ENCODE measurements at regions not wholly inside any gene's neighbourhood (a gene's known extent, or its start where the extent isn't known, plus 50 kb on each side); places are given as distances from the start of the nearest gene placed in this dataset.

GRCh38 chr2:82526277-82526676 is 1932.8 kb downstream of the SUCLG1 start:
- DNase-seq (ENCODE audit: low read depth, low spot score) = no peak

DNA sequence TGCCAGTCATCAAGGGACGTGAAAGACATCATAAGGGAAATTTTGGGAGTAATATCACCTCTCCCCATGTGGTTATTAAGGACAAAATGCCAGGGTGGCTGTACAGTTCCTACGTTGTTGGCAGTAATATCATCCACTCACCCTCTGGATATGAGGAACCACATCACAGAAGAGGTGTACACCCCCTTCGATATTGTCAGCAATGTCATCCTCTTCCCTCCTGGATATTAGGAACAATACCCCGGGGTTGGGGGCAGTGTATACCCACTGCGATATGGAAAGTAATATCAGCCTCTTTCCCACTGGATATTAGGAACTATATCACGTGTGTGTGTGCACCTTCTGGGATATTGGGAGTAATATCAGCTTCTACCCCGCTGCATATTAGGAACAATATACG is 1933.3 kb downstream of the SUCLG1 start:
- no peak for DNase-seq (ENCODE audit: low read depth, low spot score)
- H3K4me3 ChIP-seq (ENCODE audit: low read length) = no peak overlapping the region

More at GRCh38 chr2:82526277-82526676, 1932.8 kb downstream of the SUCLG1 start:
- H3K4me3 ChIP-seq (ENCODE audit: low read length) = no peak overlapping the region

DNA sequence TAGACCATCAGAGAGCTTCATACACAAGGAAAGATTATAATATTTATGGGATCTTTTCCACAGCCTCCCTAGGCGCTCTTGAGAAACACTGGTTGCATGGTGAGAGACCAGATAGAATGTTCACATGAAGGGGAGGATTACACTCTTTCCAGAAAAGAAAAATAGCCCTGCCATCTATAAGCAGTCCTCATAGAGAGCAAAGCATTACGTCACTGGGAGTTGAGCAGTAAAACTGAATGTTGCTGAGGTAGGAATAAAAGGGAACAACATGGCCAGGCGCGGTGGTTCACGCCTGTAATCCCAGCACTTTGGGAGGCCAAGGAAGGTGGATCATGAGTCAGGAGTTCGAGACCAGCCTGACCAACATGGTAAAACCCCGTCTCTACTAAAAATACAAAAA is 1934.3 kb downstream of the SUCLG1 start:
- H3K4me3 ChIP-seq (ENCODE audit: low read length) = no peak overlapping the region
- DNase-seq (ENCODE audit: low read depth, low spot score) = no peak

- H3K4me3 ChIP-seq (ENCODE audit: low read length) = no peak overlapping the region
- DNase-seq (ENCODE audit: low read depth, low spot score) = no peak
Measured at GRCh38 chr2:82511894-82512293, 1947.2 kb downstream of the SUCLG1 start.

GRCh38 chr2:82508702-82509101 is 1950.4 kb downstream of the SUCLG1 start:
- no peak for DNase-seq (ENCODE audit: low read depth, low spot score)
- H3K4me3 ChIP-seq (ENCODE audit: low read length) = no peak overlapping the region

- DNase-seq (ENCODE audit: low read depth, low spot score) = no peak
- no peak overlapping the region for H3K4me3 ChIP-seq (ENCODE audit: low read length)
Measured at GRCh38 chr2:82507657-82508056, 1951.4 kb downstream of the SUCLG1 start.

- no peak for DNase-seq (ENCODE audit: low read depth, low spot score)
- no peak overlapping the region for H3K4me3 ChIP-seq (ENCODE audit: low read length)
Measured at GRCh38 chr2:82501217-82501616, 1957.9 kb downstream of the SUCLG1 start.

DNA sequence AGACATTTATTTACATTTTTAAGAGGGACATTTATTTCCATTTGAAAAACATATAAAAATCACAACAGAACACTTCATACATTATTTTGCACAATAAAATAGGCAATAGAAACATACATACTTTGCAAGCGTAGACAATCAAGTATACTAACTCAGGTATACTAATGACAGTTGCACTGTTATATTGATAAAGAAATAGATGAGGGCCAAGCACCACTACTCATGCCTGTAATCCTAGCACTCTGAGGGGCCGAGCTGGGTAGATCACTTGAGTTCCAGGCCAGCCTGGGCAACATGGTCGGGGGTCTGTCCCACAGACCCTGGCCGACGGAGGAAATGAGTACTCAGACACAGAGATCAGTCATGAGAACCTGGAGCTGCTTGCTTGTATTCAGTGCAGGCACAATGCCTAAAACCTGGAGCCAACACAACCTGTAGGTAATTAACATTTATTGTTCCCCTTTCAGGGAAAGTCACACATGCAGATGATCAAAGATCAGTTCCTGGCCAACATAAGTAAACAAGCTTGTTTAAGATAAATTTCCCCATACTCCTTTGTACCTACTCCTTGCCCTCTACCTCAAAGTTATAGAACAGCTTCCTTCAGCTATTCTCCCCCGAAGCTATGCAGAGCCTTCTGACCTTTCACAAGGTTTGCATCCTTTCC is 1960.2 kb downstream of the SUCLG1 start:
- DNase-seq (ENCODE audit: low read depth, low spot score) = no peak
- H3K4me3 ChIP-seq (ENCODE audit: low read length) = no peak overlapping the region

GRCh38 chr2:82494739-82495138 is 1964.3 kb downstream of the SUCLG1 start:
- no peak for DNase-seq (ENCODE audit: low read depth, low spot score)
- no peak overlapping the region for H3K4me3 ChIP-seq (ENCODE audit: low read length)

GRCh38 chr2:82491591-82491990 is 1967.5 kb downstream of the SUCLG1 start:
- DNase-seq (ENCODE audit: low read depth, low spot score) = no peak
- H3K4me3 ChIP-seq (ENCODE audit: low read length) = no peak overlapping the region

DNA sequence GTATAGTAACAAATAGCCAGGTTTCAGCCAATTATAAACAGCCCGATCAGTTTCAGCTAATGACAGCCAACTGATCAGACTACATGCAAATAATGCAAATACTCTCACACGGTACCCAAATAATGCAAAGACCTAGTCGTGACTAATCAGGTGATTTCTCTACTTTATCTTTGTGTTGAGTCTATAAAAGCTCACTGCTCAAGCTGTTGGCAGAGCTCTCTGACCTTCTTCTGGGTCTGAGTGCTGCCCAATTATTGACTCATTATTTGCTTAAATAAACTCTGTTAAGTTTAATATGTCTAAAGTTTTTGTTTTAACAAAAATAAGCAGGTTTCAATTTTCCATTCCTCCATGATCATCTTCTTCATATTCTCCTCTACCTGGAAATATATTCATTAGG is 1971.7 kb downstream of the SUCLG1 start:
- H3K4me3 ChIP-seq (ENCODE audit: low read length) = no peak overlapping the region
- no peak for DNase-seq (ENCODE audit: low read depth, low spot score)

DNA sequence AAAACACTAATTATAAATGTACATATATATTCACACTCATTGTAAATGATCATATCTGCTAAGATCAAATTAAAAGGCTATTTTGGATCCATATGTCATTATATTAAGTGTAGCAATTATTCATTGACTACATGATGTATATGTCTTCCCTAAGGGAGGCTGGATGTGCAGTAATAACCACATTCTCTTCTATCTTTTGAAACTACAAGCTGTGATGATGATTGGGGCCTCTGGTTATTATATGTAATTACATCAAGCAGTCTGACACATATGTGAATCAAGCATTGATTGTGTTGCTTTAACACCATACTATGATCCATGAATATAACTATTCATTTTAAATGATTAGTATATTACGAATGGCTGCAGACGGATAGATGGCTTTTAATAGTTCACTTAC is 1973.4 kb downstream of the SUCLG1 start:
- no peak for DNase-seq (ENCODE audit: low read depth, low spot score)
- no peak overlapping the region for H3K4me3 ChIP-seq (ENCODE audit: low read length)

- DNase-seq (ENCODE audit: low read depth, low spot score) = no peak
- H3K4me3 ChIP-seq (ENCODE audit: low read length) = no peak overlapping the region
Measured at GRCh38 chr2:82481207-82481606, 1977.9 kb downstream of the SUCLG1 start.

DNA sequence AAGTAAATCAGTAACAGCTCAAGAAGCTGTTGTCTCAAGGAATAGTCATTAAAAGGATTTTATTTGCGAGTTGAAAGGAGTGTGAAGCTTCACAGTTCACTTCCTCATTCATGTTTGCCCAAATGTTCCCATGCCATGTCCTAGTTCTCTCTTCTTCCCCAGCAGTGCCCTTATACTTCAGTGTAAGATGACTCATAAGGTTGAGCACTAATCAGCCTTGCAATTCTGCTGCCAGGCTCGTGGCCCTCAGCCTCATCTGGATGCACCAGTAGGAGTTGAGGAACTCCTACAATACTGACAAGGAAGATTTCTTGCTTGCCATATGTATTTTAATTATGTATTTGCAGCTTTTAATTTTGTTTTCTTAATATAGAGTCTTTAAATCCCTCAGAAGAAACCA is 1980.4 kb downstream of the SUCLG1 start:
- no peak overlapping the region for H3K4me3 ChIP-seq (ENCODE audit: low read length)
- no peak for DNase-seq (ENCODE audit: low read depth, low spot score)

DNA sequence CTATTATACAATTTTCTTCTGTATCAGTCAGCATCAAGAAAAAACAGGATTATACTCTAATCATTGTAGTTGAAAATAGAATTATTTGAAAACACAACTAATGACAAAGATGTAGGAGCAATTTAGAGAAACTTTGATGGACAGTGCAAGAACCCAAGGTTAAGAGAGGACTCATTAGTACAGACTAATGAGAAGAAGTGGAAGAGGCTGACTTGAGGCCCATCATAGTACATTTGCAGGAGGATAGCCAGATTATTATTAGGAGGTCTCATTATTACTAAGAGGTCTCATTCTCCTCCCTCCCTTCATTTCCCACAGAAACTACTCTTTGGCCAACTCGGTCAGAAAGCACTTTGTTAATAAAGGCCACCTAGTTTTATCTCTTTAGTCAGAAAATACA is 1983.0 kb downstream of the SUCLG1 start:
- no peak overlapping the region for H3K4me3 ChIP-seq (ENCODE audit: low read length)
- DNase-seq (ENCODE audit: low read depth, low spot score) = no peak

GRCh38 chr2:82428251-82428650 is 2030.8 kb downstream of the SUCLG1 start:
- no peak for DNase-seq (ENCODE audit: low read depth, low spot score)
- no peak overlapping the region for H3K4me3 ChIP-seq (ENCODE audit: low read length)

GRCh38 chr2:82412021-82412420 is 2047.1 kb downstream of the SUCLG1 start:
- H3K4me3 ChIP-seq (ENCODE audit: low read length) = no peak overlapping the region
- no peak for DNase-seq (ENCODE audit: low read depth, low spot score)

DNA sequence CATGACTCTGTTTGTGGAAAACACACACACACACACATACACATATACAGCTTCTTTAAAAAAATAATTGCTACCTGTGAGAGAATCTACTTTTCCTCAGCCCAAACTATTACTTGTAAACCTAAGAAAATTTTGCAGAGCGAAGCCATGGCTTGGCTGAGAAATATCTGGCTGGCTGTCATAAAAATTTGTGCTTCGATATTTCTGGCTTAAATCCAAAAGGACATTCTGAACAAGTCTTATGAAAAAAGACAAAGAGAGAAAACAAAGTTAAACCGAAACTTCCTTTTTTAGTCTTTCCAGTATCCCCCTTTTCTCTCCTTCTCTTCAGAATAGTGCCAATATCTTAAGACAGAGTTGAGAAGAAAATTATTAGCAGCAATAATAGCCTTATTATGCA is 2048.0 kb downstream of the SUCLG1 start:
- no peak for DNase-seq (ENCODE audit: low read depth, low spot score)
- H3K4me3 ChIP-seq (ENCODE audit: low read length) = no peak overlapping the region

- DNase-seq (ENCODE audit: low read depth, low spot score) = no peak
- H3K4me3 ChIP-seq (ENCODE audit: low read length) = no peak overlapping the region
Measured at GRCh38 chr2:82395531-82395930, 2063.5 kb downstream of the SUCLG1 start.

DNA sequence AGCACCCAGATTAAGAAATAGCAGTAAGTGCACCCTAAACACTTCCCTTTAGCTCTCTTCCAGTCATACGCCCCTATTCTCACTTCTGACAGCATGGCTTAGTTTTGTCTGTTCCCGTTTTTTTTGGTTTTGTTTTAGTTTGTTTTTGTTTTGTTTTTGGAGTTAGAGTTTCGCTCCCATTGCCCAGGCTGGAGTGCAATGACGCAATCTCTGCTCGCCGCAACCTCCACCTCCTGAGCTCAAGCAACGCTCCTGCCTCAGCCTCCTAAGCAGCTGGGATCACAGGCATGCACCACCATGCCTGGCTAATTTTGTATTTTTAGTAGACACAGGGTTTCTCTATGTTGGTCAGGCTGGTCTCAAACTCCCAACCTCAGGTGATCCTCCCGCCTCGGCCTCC is 2067.7 kb downstream of the SUCLG1 start:
- no peak for DNase-seq (ENCODE audit: low read depth, low spot score)

GRCh38 chr2:82355622-82356021 is 2051.1 kb upstream of the LRRTM1 start:
- H3K4me3 ChIP-seq (ENCODE audit: low read length) = no peak overlapping the region
- DNase-seq (ENCODE audit: low read depth, low spot score) = no peak

More for the DNA sequence above, 2067.7 kb downstream of the SUCLG1 start:
- no peak overlapping the region for H3K4me3 ChIP-seq (ENCODE audit: low read length)

DNA sequence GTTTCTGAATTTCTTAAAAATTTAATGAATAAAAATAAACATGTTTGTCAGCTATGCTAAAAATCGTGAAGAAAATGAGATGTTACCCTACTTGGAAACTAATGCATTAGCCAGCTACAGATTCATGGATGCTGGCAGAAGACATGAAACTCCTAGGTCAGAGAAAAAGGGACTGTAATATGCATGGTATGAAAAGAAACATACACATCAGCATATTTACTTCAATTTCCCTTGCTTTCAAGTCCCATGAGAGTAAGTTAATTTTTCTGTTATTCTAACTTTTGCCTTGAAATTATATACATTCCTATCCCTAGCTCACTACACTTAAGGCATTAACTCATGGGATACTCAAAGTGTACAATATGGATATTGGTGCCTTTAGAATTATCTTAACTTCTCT is 2041.4 kb upstream of the LRRTM1 start:
- H3K4me3 ChIP-seq (ENCODE audit: low read length) = no peak overlapping the region
- no peak for DNase-seq (ENCODE audit: low read depth, low spot score)
